A673 (cell line): ENCODE measurements at regions not wholly inside any gene's neighbourhood (a gene's known extent, or its start where the extent isn't known, plus 50 kb on each side); places are given as distances from the start of the nearest gene placed in this dataset.

Experiments used
- CTCF ChIP-seq: fragments of 300-800, 200-600 bp; sonication (generic); conservative IDR thresholded peaks from 2 replicates; pipeline ENCODE4 v1.5.1; 2017; ENCODE audit warnings: low read depth, mild to moderate bottlenecking, antibody characterized with exemption, low read length, moderate library complexity, mixed read lengths
- EZH2 ChIP-seq: fragments of 200-600 bp; sonication (generic); IDR thresholded peaks from 2 replicates; pipeline ENCODE4 v1.6.1; 2017; ENCODE audit warnings: borderline replicate concordance, low read depth, mild to moderate bottlenecking, mixed read lengths, antibody characterized with exemption, low read length; ENCODE audit not compliant: poor library complexity, severe bottlenecking

GRCh38 chr6:105785066-105785811 lies 300.9 kb upstream of the PRDM1 start:
- TF ChIP-seq CTCF (no peak), EZH2 (no peak)
